ENCODE measurements at regions not wholly inside any gene's neighbourhood (a gene's known extent, or its start where the extent isn't known, plus 50 kb on each side); places are given as distances from the start of the nearest gene placed in this dataset.

DNA sequence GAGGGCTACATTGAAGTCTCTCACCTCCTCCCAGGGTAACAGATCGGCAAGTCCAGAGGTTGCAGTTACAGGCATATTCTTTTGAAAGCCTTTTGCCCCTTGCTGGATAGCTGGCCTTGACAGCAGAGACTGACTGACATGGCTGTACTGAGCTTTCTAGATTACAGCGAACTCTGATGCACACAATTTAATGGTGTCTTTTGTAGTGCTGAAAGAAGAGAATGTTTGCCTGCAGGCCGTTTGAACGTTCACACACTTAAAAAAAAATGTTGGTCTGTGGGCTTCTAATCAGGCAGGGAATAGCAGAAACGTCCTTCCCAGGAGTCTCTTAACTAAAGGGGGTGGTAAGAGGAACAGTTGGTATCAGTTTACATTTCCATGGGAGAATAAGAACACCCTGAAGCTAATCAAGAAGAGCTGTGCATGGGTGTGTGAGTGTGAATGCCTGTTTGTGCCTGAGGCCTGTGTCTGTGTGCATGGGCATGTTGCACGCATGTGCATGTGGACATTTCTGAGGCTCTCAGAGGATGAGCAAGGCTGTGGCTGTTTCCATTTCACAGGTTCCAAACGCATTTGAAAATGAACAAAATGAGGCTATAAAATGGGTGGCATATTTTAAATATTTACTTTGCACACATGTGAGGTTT, 213.9 kb upstream of the SSTR4 start:
- ChIA-PET POLR2A (ENCODE audit: unreplicated experiment) (no interaction called here), CTCF (no interaction called here)
- no peak for DNase-seq

More for the DNA sequence above, 213.9 kb upstream of the SSTR4 start:
- no peak overlapping the region for H3K18ac ChIP-seq (ENCODE audit: low read depth, low read length)
- H4K91ac ChIP-seq (ENCODE audit: insufficient read depth, low read depth, low read length): no peak overlapping the region
- BruUV-seq (replicated peaks): no TSS peak
- intact Hi-C loops (cut with micrococcal nuclease): no loop called here
- in situ Hi-C loops (cut with MboI; ENCODE audit: low sequenced_read_pairs): no loop called here
- H3K4me3 ChIP-seq (ENCODE audit: insufficient read depth, low read depth, low read length): no peak overlapping the region
- H2BK120ac ChIP-seq (ENCODE audit: low read depth, low read length): no peak overlapping the region
- no peaks in the 10 kb centered on the region for H3K9me3 ChIP-seq (ENCODE audit: control insufficient read depth, insufficient read depth, low read length)
- no peak overlapping the region for H3K27ac ChIP-seq (ENCODE audit: insufficient read depth, low read length)
- H3K27me3 ChIP-seq (ENCODE audit: control insufficient read depth, insufficient read depth, low read length): peaks cover 6% of the 10 kb centered on the region
- no peaks in the 10 kb centered on the region for H3K79me1 ChIP-seq (ENCODE audit: low read depth in 1 of 2, low read length in 2 of 2)
- H3K4ac ChIP-seq (ENCODE audit: low read depth, low read length): no peak overlapping the region
- H2AFZ ChIP-seq (replicated peaks; ENCODE audit: low read length, poor library complexity): no peak overlapping the region
- H4K8ac ChIP-seq (ENCODE audit: low read depth in 2 of 2, low read length in 2 of 2): no peak overlapping the region
- no peak overlapping the region for H2BK20ac ChIP-seq (ENCODE audit: low read depth, low read length)
- no peak overlapping the region for H3K56ac ChIP-seq (ENCODE audit: extremely low read depth, insufficient read depth, low read length)
- H3K4me2 ChIP-seq (ENCODE audit: low read depth, low read length): no peak overlapping the region
- no peaks in the 10 kb centered on the region; the same call in 1 of the 2 replicates for H3K4me1 ChIP-seq (ENCODE audit: control insufficient read depth, insufficient read depth, low read length)
- H3K9me1 ChIP-seq (ENCODE audit: insufficient read depth, low read length): no peaks in the 10 kb centered on the region
- H3K9ac ChIP-seq (ENCODE audit: low read depth, low read length): no peak overlapping the region
- no peak overlapping the region for H3K14ac ChIP-seq (replicated peaks; ENCODE audit: low read depth, low read length)
- no peak for TF ChIP-seq RFX5 (IDR thresholded peaks at IDR 0.05; ENCODE audit: low read depth, low read length)
- no peak for TF ChIP-seq CEBPB (IDR thresholded peaks at IDR 0.05; ENCODE audit: low read depth, low read length)
- no peak for TF ChIP-seq NFE2L2 (IDR thresholded peaks at IDR 0.05; ENCODE audit: low read depth, low read length)
- TF ChIP-seq BHLHE40 (IDR thresholded peaks at IDR 0.05; ENCODE audit: low read depth, low read length): no peak
- TF ChIP-seq CHD1 (IDR thresholded peaks at IDR 0.05; ENCODE audit: low read depth, low read length): no peak
- TF ChIP-seq FOS (IDR thresholded peaks at IDR 0.05; ENCODE audit: low read depth, low read length): no peak
- TF ChIP-seq, protein P1, sequence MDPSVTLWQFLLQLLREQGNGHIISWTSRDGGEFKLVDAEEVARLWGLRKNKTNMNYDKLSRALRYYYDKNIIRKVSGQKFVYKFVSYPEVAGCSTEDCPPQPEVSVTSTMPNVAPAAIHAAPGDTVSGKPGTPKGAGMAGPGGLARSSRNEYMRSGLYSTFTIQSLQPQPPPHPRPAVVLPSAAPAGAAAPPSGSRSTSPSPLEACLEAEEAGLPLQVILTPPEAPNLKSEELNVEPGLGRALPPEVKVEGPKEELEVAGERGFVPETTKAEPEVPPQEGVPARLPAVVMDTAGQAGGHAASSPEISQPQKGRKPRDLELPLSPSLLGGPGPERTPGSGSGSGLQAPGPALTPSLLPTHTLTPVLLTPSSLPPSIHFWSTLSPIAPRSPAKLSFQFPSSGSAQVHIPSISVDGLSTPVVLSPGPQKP (IDR thresholded peaks at IDR 0.05; ENCODE audit: borderline replicate concordance, low read depth, low read length): no peak
- no peak for TF ChIP-seq RCOR1 (IDR thresholded peaks at IDR 0.05; ENCODE audit: insufficient replicate concordance, low read length)
- no peak for TF ChIP-seq RAD21 (IDR thresholded peaks at IDR 0.05; ENCODE audit: low read length)
- no peak for TF ChIP-seq MXI1 (IDR thresholded peaks at IDR 0.05; ENCODE audit: borderline replicate concordance, low read depth, low read length)
- no peak for TF ChIP-seq MAZ (IDR thresholded peaks at IDR 0.05; ENCODE audit: borderline replicate concordance, low read depth, low read length)
- no peak for TF ChIP-seq SMC3 (IDR thresholded peaks at IDR 0.05; ENCODE audit: low read depth, low read length)
- no peak for TF ChIP-seq MAFK (IDR thresholded peaks at IDR 0.05; ENCODE audit: low read depth, low read length)
- no peak for TF ChIP-seq POLR2A (IDR thresholded peaks at IDR 0.05; ENCODE audit: low read depth, low read length)
- TF ChIP-seq, protein P2, sequence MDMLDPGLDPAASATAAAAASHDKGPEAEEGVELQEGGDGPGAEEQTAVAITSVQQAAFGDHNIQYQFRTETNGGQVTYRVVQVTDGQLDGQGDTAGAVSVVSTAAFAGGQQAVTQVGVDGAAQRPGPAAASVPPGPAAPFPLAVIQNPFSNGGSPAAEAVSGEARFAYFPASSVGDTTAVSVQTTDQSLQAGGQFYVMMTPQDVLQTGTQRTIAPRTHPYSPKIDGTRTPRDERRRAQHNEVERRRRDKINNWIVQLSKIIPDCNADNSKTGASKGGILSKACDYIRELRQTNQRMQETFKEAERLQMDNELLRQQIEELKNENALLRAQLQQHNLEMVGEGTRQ (IDR thresholded peaks at IDR 0.05; ENCODE audit: low read depth, low read length): no peak
- no peak overlapping the region for H2BK15ac ChIP-seq (ENCODE audit: low read depth, low read length)
- H4K5ac ChIP-seq (ENCODE audit: low read depth, low read length): no peak overlapping the region
- no peak overlapping the region for H2AK9ac ChIP-seq (replicated peaks; ENCODE audit: low read depth, low read length, poor library complexity)
- WGBS, 2 experiments (ENCODE audit: extremely low coverage in 2 of 2, insufficient read length in 1 of 2): no CpG with 5 or more reads among the region's 7 CpGs
- H2AK5ac ChIP-seq (ENCODE audit: low read depth, low read length): no peak overlapping the region
- no peaks in the 10 kb centered on the region for H3K36me3 ChIP-seq (ENCODE audit: control insufficient read depth, insufficient read depth, low read length)
- no peak for ATAC-seq (ENCODE audit: low read depth)
- dilution Hi-C loops (cut with HindIII; ENCODE audit: low sequenced_read_pairs, unreplicated experiment): no loop called here
- H4K20me1 ChIP-seq (ENCODE audit: insufficient read depth, low read length): no peaks in the 10 kb centered on the region
- H3K23ac ChIP-seq (ENCODE audit: low read depth, low read length): no peak overlapping the region
- H2BK5ac ChIP-seq (ENCODE audit: low read depth, low read length, poor library complexity, severe bottlenecking): no peak overlapping the region
